ENCODE measurements at regions not wholly inside any gene's neighbourhood (a gene's known extent, or its start where the extent isn't known, plus 50 kb on each side); places are given as distances from the start of the nearest gene placed in this dataset.

DNA sequence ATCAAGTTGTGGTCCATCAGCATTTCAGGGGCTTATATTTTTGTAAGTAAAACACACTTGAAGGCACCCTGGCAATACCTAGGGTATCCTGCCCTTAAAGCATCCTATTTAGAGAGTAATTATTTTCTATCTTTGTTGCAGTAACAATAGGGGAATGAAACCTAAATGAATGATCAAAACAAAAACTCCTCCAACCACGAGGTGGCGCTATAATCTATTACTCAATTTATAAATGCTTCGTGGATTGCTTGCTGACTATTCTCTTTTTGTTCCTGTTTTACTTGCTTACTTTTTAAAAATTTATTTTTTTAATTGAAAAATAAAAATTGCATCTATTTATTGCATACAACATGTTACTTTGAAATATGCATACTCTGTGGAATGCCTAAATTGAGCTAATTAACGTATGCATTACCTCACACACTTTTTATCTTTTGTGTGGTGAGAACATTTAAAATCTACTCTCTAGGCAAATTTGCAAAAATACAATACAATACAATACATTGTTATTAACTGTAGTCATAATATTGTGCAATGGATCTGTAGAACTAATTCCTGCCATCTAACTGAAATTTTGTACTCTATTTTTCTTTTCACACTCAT lies 147.7 kb upstream of the BMPER start:
- H3K79me2 ChIP-seq (ENCODE audit: control insufficient read depth, insufficient read depth, low read length): no peaks in the 10 kb centered on the region
- no peak for FAIRE-seq
- no peaks in the 10 kb centered on the region for H3K9me1 ChIP-seq (ENCODE audit: control insufficient read depth, extremely low read depth, insufficient read depth, low read length)
- no peak overlapping the region for H3K27ac ChIP-seq (ENCODE audit: control insufficient read depth, insufficient read depth, low read length)
- no peak overlapping the region for H3K4me2 ChIP-seq (ENCODE audit: control insufficient read depth, extremely low read depth, insufficient read depth, low read depth, low read length)
- H3K36me3 ChIP-seq (ENCODE audit: control insufficient read depth in 2 of 2, extremely low read depth in 1 of 2, insufficient read depth in 2 of 2, low read length in 2 of 2): no peaks in the 10 kb centered on the region
- H3K4me3 ChIP-seq (ENCODE audit: control insufficient read depth in 2 of 3, extremely low read depth in 1 of 3, insufficient read depth in 2 of 3, low read depth in 1 of 3, low read length in 3 of 3): no peak overlapping the region
- dilution Hi-C loops (cut with MboI; ENCODE audit: extremely low pct_ligation_motif_present, low sequenced_read_pairs): no loop called here
- H2AFZ ChIP-seq (ENCODE audit: control insufficient read depth, low read length): no peak overlapping the region
- H3K27me3 ChIP-seq (ENCODE audit: control insufficient read depth, extremely low read depth, insufficient read depth, low read length): no peaks in the 10 kb centered on the region
- no peaks in the 10 kb centered on the region for H3K4me1 ChIP-seq (ENCODE audit: control insufficient read depth, extremely low read depth, insufficient read depth, low read length)
- TF ChIP-seq, protein P1, sequence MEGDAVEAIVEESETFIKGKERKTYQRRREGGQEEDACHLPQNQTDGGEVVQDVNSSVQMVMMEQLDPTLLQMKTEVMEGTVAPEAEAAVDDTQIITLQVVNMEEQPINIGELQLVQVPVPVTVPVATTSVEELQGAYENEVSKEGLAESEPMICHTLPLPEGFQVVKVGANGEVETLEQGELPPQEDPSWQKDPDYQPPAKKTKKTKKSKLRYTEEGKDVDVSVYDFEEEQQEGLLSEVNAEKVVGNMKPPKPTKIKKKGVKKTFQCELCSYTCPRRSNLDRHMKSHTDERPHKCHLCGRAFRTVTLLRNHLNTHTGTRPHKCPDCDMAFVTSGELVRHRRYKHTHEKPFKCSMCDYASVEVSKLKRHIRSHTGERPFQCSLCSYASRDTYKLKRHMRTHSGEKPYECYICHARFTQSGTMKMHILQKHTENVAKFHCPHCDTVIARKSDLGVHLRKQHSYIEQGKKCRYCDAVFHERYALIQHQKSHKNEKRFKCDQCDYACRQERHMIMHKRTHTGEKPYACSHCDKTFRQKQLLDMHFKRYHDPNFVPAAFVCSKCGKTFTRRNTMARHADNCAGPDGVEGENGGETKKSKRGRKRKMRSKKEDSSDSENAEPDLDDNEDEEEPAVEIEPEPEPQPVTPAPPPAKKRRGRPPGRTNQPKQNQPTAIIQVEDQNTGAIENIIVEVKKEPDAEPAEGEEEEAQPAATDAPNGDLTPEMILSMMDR (optimal IDR thresholded peaks at IDR 0.05 in 1 of 3, IDR thresholded peaks at IDR 0.05 in 1 of 3, conservative IDR thresholded peaks at IDR 0.05 in 1 of 3; ENCODE audit: extremely low read depth in 1 of 3, insufficient read depth in 2 of 3, low read length in 3 of 3): peak in 1 of 3 experiments; percentile 32
- TF ChIP-seq EZH2 (IDR thresholded peaks at IDR 0.05; ENCODE audit: low read length): no peak
- H4K20me1 ChIP-seq (ENCODE audit: control insufficient read depth, extremely low read depth, insufficient read depth, low read length): no peaks in the 10 kb centered on the region
- H3K9ac ChIP-seq (ENCODE audit: control insufficient read depth, extremely low read depth, insufficient read depth, low read length): no peak overlapping the region
- no peaks in the 10 kb centered on the region for H3K9me3 ChIP-seq (ENCODE audit: control insufficient read depth, low read depth, low read length)
- no peak for DNase-seq (ENCODE audit: low read depth, low spot score)

DNA sequence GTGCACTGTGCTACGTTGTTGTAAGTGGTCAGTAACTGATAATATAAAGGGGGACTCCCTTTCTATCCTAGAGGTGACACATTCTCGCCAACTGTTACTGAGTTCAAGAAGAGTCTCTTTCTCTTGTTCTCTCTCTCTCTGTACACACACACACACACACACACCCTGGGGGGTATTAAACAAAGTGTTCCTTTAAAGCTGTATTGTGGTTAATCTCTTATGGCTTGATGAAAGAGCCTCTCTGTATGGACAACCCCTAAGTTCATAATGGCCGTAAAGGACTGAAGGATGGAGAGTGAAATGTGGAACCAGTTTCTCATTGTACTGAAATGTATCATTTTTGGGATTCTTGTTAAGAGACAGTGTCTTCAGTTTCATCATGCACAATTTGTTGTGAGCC lies 145.2 kb upstream of the BMPER start:
- H3K9me3 ChIP-seq (ENCODE audit: control insufficient read depth, low read depth, low read length): no peaks in the 10 kb centered on the region
- no peak for TF ChIP-seq EZH2 (IDR thresholded peaks at IDR 0.05; ENCODE audit: low read length)
- TF ChIP-seq, protein P1 (optimal IDR thresholded peaks at IDR 0.05 in 1 of 3, IDR thresholded peaks at IDR 0.05 in 1 of 3, conservative IDR thresholded peaks at IDR 0.05 in 1 of 3; ENCODE audit: extremely low read depth in 1 of 3, insufficient read depth in 2 of 3, low read length in 3 of 3): no peak
- no peak overlapping the region for H3K4me3 ChIP-seq (ENCODE audit: control insufficient read depth in 2 of 3, extremely low read depth in 1 of 3, insufficient read depth in 2 of 3, low read depth in 1 of 3, low read length in 3 of 3)
- H3K79me2 ChIP-seq (ENCODE audit: control insufficient read depth, insufficient read depth, low read length): no peaks in the 10 kb centered on the region
- no peak overlapping the region for H3K4me2 ChIP-seq (ENCODE audit: control insufficient read depth, extremely low read depth, insufficient read depth, low read depth, low read length)
- no peaks in the 10 kb centered on the region for H3K36me3 ChIP-seq (ENCODE audit: control insufficient read depth in 2 of 2, extremely low read depth in 1 of 2, insufficient read depth in 2 of 2, low read length in 2 of 2)
- DNase-seq (ENCODE audit: low read depth, low spot score): no peak
- no peaks in the 10 kb centered on the region for H4K20me1 ChIP-seq (ENCODE audit: control insufficient read depth, extremely low read depth, insufficient read depth, low read length)
- H3K27me3 ChIP-seq (ENCODE audit: control insufficient read depth, extremely low read depth, insufficient read depth, low read length): no peaks in the 10 kb centered on the region
- no peak for FAIRE-seq
- H3K9ac ChIP-seq (ENCODE audit: control insufficient read depth, extremely low read depth, insufficient read depth, low read length): no peak overlapping the region
- dilution Hi-C loops (cut with MboI; ENCODE audit: extremely low pct_ligation_motif_present, low sequenced_read_pairs): no loop called here
- no peak overlapping the region for H3K27ac ChIP-seq (ENCODE audit: control insufficient read depth, insufficient read depth, low read length)
- H3K4me1 ChIP-seq (ENCODE audit: control insufficient read depth, extremely low read depth, insufficient read depth, low read length): no peaks in the 10 kb centered on the region
- no peak overlapping the region for H2AFZ ChIP-seq (ENCODE audit: control insufficient read depth, low read length)
- no peaks in the 10 kb centered on the region for H3K9me1 ChIP-seq (ENCODE audit: control insufficient read depth, extremely low read depth, insufficient read depth, low read length)

Measured in keratinocyte (primary cell).